ENCODE measurements at regions not wholly inside any gene's neighbourhood (a gene's known extent, or its start where the extent isn't known, plus 50 kb on each side); places are given as distances from the start of the nearest gene placed in this dataset.

- no peaks in the 10 kb centered on the region for H3K9me3 ChIP-seq (ENCODE audit: low read depth, low read length)
- no peaks in the 10 kb centered on the region for H3K36me3 ChIP-seq (ENCODE audit: insufficient read depth, low read length)
- DNase-seq (ENCODE audit: insufficient read length, low spot score, missing footprints), result peak; percentile 21
- H3K4me2 ChIP-seq (ENCODE audit: insufficient read depth, low read length), result no peak overlapping the region
- TF ChIP-seq CTCF (IDR thresholded peaks at IDR 0.05; ENCODE audit: extremely low read depth, low read depth, low read length), result no peak
- H4K20me1 ChIP-seq (ENCODE audit: insufficient read depth, low read length), result no peaks in the 10 kb centered on the region
- H3K27ac ChIP-seq (ENCODE audit: low read depth, low read length), result no peak overlapping the region
- H3K79me2 ChIP-seq (ENCODE audit: insufficient read depth, low read length), result no peaks in the 10 kb centered on the region
- H3K4me1 ChIP-seq (ENCODE audit: insufficient read depth, low read length), result no peaks in the 10 kb centered on the region
- H2AFZ ChIP-seq (ENCODE audit: low read length), result no peak overlapping the region
- no peak overlapping the region for H3K4me3 ChIP-seq (ENCODE audit: insufficient read depth, low read length)
- H3K27me3 ChIP-seq (ENCODE audit: insufficient read depth, low read length), result no peaks in the 10 kb centered on the region
Measured at GRCh38 chr1:82899017-82899416, 1098.3 kb downstream of the ADGRL2 start.

- TF ChIP-seq CTCF (IDR thresholded peaks at IDR 0.05; ENCODE audit: extremely low read depth, low read depth, low read length), result no peak
- H3K79me2 ChIP-seq (ENCODE audit: insufficient read depth, low read length), result no peaks in the 10 kb centered on the region
- H3K4me1 ChIP-seq (ENCODE audit: insufficient read depth, low read length), result no peaks in the 10 kb centered on the region
- H3K4me2 ChIP-seq (ENCODE audit: insufficient read depth, low read length), result no peak overlapping the region
- H2AFZ ChIP-seq (ENCODE audit: low read length), result no peak overlapping the region
- no peaks in the 10 kb centered on the region for H3K27me3 ChIP-seq (ENCODE audit: insufficient read depth, low read length)
- no peaks in the 10 kb centered on the region for H3K9me3 ChIP-seq (ENCODE audit: low read depth, low read length)
- no peak overlapping the region for H3K27ac ChIP-seq (ENCODE audit: low read depth, low read length)
- H4K20me1 ChIP-seq (ENCODE audit: insufficient read depth, low read length), result no peaks in the 10 kb centered on the region
- H3K36me3 ChIP-seq (ENCODE audit: insufficient read depth, low read length), result no peaks in the 10 kb centered on the region
- H3K4me3 ChIP-seq (ENCODE audit: insufficient read depth, low read length), result no peak overlapping the region
- DNase-seq (ENCODE audit: insufficient read length, low spot score, missing footprints), result no peak
Measured at GRCh38 chr1:82897549-82897948, 1096.8 kb downstream of the ADGRL2 start.

- H3K4me1 ChIP-seq (ENCODE audit: insufficient read depth, low read length), result no peaks in the 10 kb centered on the region
- H3K9me3 ChIP-seq (ENCODE audit: low read depth, low read length), result no peaks in the 10 kb centered on the region
- no peak overlapping the region for H3K4me2 ChIP-seq (ENCODE audit: insufficient read depth, low read length)
- no peak overlapping the region for H3K4me3 ChIP-seq (ENCODE audit: insufficient read depth, low read length)
- no peak for DNase-seq (ENCODE audit: insufficient read length, low spot score, missing footprints)
- no peaks in the 10 kb centered on the region for H3K27me3 ChIP-seq (ENCODE audit: insufficient read depth, low read length)
- no peaks in the 10 kb centered on the region for H3K36me3 ChIP-seq (ENCODE audit: insufficient read depth, low read length)
- H2AFZ ChIP-seq (ENCODE audit: low read length), result no peak overlapping the region
- H3K27ac ChIP-seq (ENCODE audit: low read depth, low read length), result no peak overlapping the region
- H3K79me2 ChIP-seq (ENCODE audit: insufficient read depth, low read length), result no peaks in the 10 kb centered on the region
- H4K20me1 ChIP-seq (ENCODE audit: insufficient read depth, low read length), result no peaks in the 10 kb centered on the region
- no peak for TF ChIP-seq CTCF (IDR thresholded peaks at IDR 0.05; ENCODE audit: extremely low read depth, low read depth, low read length)
Measured at GRCh38 chr1:82896036-82896435, 1095.3 kb downstream of the ADGRL2 start.

- Histone ChIP-seq H3K4me2 (ENCODE audit: insufficient read depth, low read length) (no peak overlapping the region), H3K79me2 (ENCODE audit: insufficient read depth, low read length) (no peaks in the 10 kb centered on the region), H3K27me3 (ENCODE audit: insufficient read depth, low read length) (no peaks in the 10 kb centered on the region), H2AFZ (ENCODE audit: low read length) (no peak overlapping the region), H4K20me1 (ENCODE audit: insufficient read depth, low read length) (no peaks in the 10 kb centered on the region), H3K27ac (ENCODE audit: low read depth, low read length) (no peak overlapping the region), H3K9me3 (ENCODE audit: low read depth, low read length) (no peaks in the 10 kb centered on the region), H3K36me3 (ENCODE audit: insufficient read depth, low read length) (no peaks in the 10 kb centered on the region), H3K4me3 (ENCODE audit: insufficient read depth, low read length) (no peak overlapping the region), H3K4me1 (ENCODE audit: insufficient read depth, low read length) (no peaks in the 10 kb centered on the region)
- no peak for TF ChIP-seq CTCF (IDR thresholded peaks at IDR 0.05; ENCODE audit: extremely low read depth, low read depth, low read length)
- no peak for DNase-seq (ENCODE audit: insufficient read length, low spot score, missing footprints)
Measured at GRCh38 chr1:82894635-82895034, 1093.9 kb downstream of the ADGRL2 start.
